Natural killer cell (primary cell): ENCODE measurements at regions not wholly inside any gene's neighbourhood (a gene's known extent, or its start where the extent isn't known, plus 50 kb on each side); places are given as distances from the start of the nearest gene placed in this dataset.

Experiments used
- ATAC-seq, 3 donors: fragments of 150-1000 bp in 2 of 3; fragments of 200-7000 bp in 1 of 3; cut with Tn5 transposase; 1 replicate in 1 of 3; 2 replicates in 2 of 3; pipeline ENCODE4 v1.10.0; 2021; ENCODE audit warnings: mild to moderate bottlenecking in 2 of 3, moderate library complexity in 2 of 3
- DNase-seq, 2 donors: peaks; one replicate each; pipeline versions ENCODE4 v3.0.0 to v3.0.0-alpha.2; 2013 to 2021; ENCODE audit warnings: mixed read lengths in 1 of 2
- H3K27ac ChIP-seq: one replicate; pipeline ENCODE4 v1.5.1; 2013; ENCODE audit warnings: mild to moderate bottlenecking, low read length
- H3K27me3 ChIP-seq: one replicate; pipeline ENCODE4 v1.6.1; 2013; ENCODE audit warnings: low read length; ENCODE audit not compliant: control insufficient read depth, insufficient read depth
- H3K36me3 ChIP-seq: one replicate; pipeline ENCODE4 v1.6.1; 2013; ENCODE audit warnings: low read length; ENCODE audit not compliant: control insufficient read depth, insufficient read depth
- H3K4me1 ChIP-seq: one replicate; pipeline ENCODE4 v1.6.1; 2013; ENCODE audit warnings: low read length; ENCODE audit not compliant: control insufficient read depth, insufficient read depth
- H3K4me3 ChIP-seq: one replicate; pipeline ENCODE4 v1.5.1; 2013; ENCODE audit warnings: low read length
- H3K9me3 ChIP-seq: one replicate; pipeline ENCODE4 v1.6.1; 2013; ENCODE audit warnings: low read length; ENCODE audit not compliant: control insufficient read depth, insufficient read depth
- H3K27ac Mint-ChIP-seq, 2 donors: one replicate each; pipeline ENCODE4 v1.8.0; 2022; ENCODE audit warnings: mild to moderate bottlenecking in 2 of 2, mixed read lengths in 2 of 2, moderate library complexity in 1 of 2
- H3K27me3 Mint-ChIP-seq, 2 donors: one replicate each; pipeline ENCODE4 v1.8.0; 2022; ENCODE audit warnings: low read depth in 2 of 2, mixed read lengths in 2 of 2
- H3K36me3 Mint-ChIP-seq: one replicate; pipeline ENCODE4 v1.8.0; 2022; ENCODE audit warnings: mixed read lengths
- H3K4me1 Mint-ChIP-seq, 2 donors: one replicate each; pipeline ENCODE4 v1.8.0; 2022; ENCODE audit warnings: mixed read lengths in 2 of 2
- H3K4me3 Mint-ChIP-seq: one replicate; pipeline ENCODE4 v1.8.0; 2022; ENCODE audit warnings: mild to moderate bottlenecking, moderate library complexity, mixed read lengths
- H3K9me3 Mint-ChIP-seq, 2 donors: one replicate each; pipeline ENCODE4 v1.8.0; 2022; ENCODE audit warnings: mixed read lengths in 2 of 2
- WGBS: methylation state at CpG from one replicate; pipeline ENCODE4 v1.1.7; 2013; ENCODE audit warnings: missing lambda C conversion rate; ENCODE audit not compliant: insufficient coverage; 5-methylcytosine and 5-hydroxymethylcytosine counted together
- intact Hi-C: fragments of 100-400 bp; cut with micrococcal nuclease; formaldehyde crosslinking; loops from one replicate; pipeline ENCODE4 v1.14.2; 2022
- TF ChIP-seq, protein P1 (sequence below): fragments of 200-600 bp; IDR thresholded peaks from one replicate; pipeline ENCODE4 v1.8.0; 2022; ENCODE audit warnings: antibody characterized with exemption

DNA sequence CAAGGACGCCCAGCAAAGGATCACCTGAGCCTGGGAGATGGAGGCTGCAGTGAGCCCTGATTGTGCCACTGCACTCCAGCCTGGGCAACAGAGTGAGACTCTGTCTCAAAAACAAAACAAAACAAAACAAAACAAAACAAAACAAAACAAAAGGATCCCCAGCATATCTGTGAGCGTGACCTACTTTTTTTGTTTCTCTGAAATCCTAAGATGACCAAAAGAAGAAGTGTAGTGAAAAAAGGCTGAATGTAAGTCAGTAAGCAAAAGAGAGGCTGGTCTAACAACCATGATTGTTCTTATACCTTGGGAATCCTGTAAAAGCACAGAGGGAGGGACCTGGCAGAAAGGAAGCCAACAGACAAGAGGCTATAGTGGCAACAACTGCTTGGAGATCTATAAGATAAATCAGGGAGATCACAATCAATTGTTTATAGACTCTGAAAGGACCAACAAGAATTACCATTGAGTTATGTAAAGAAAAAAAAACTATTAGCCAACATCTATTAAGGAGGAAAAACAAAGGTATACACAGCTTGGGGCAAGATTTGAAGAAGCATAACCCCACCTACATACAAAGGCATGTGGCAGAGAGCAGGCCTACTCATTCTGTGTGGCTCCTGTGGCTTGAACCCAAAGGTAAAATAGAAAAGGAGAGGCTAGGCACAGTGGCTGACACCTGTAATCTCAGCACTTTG, 255.2 kb upstream of the KLF14 start:
- H3K27me3 ChIP-seq, result no peaks in the 10 kb centered on the region
- H3K27me3 Mint-ChIP-seq, result no peaks in the 10 kb centered on the region
- H3K27ac ChIP-seq, result peak overlapping the region; percentile 43
- 67% methylated on average over 2 of the region's 2 CpGs for WGBS
- peaks cover 43% of the 10 kb centered on the region for H3K4me1 ChIP-seq
- peak in 1 of 3 donors; percentile 5 for ATAC-seq
- no peaks in the 10 kb centered on the region for H3K36me3 Mint-ChIP-seq
- DNase-seq, result no peak
- no peaks in the 10 kb centered on the region for H3K9me3 ChIP-seq
- H3K36me3 ChIP-seq, result no peaks in the 10 kb centered on the region
- intact Hi-C loops, result no loop called here
- TF ChIP-seq, protein P1, sequence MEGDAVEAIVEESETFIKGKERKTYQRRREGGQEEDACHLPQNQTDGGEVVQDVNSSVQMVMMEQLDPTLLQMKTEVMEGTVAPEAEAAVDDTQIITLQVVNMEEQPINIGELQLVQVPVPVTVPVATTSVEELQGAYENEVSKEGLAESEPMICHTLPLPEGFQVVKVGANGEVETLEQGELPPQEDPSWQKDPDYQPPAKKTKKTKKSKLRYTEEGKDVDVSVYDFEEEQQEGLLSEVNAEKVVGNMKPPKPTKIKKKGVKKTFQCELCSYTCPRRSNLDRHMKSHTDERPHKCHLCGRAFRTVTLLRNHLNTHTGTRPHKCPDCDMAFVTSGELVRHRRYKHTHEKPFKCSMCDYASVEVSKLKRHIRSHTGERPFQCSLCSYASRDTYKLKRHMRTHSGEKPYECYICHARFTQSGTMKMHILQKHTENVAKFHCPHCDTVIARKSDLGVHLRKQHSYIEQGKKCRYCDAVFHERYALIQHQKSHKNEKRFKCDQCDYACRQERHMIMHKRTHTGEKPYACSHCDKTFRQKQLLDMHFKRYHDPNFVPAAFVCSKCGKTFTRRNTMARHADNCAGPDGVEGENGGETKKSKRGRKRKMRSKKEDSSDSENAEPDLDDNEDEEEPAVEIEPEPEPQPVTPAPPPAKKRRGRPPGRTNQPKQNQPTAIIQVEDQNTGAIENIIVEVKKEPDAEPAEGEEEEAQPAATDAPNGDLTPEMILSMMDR, result no peak
- no peak overlapping the region for H3K4me3 ChIP-seq
- peak overlapping the region; percentile 45 for H3K4me3 Mint-ChIP-seq
- H3K4me1 Mint-ChIP-seq, result peaks cover 71 to 73% of the 10 kb centered on the region in 2 donors
- peak overlapping the region in 1 of 2 donors; percentile 96 for H3K27ac Mint-ChIP-seq
- H3K9me3 Mint-ChIP-seq, result no peaks in the 10 kb centered on the region

- Mint-ChIP-seq H3K36me3 (no peaks in the 10 kb centered on the region), H3K27ac (peak overlapping the region in 1 of 2 donors; percentile 96), H3K9me3 (no peaks in the 10 kb centered on the region), H3K4me3 (peak overlapping the region; percentile 66), H3K27me3 (no peaks in the 10 kb centered on the region), H3K4me1 (peaks cover 73 to 74% of the 10 kb centered on the region in 2 donors)
- Histone ChIP-seq H3K36me3 (no peaks in the 10 kb centered on the region), H3K27ac (peak overlapping the region; percentile 43), H3K27me3 (no peaks in the 10 kb centered on the region), H3K4me1 (peaks cover 46% of the 10 kb centered on the region), H3K4me3 (no peak overlapping the region), H3K9me3 (no peaks in the 10 kb centered on the region)
- WGBS, result 70% methylated on average over 16 of the region's 16 CpGs
- DNase-seq, result peak in 1 of 2 donors; percentile 73
- TF ChIP-seq, protein P1, result no peak
- peak; percentile 49 to 82 (median 61) for ATAC-seq
- intact Hi-C loops, result no loop called here
Measured at GRCh38 chr7:130990178-130990832, 256.3 kb upstream of the KLF14 start.

DNA sequence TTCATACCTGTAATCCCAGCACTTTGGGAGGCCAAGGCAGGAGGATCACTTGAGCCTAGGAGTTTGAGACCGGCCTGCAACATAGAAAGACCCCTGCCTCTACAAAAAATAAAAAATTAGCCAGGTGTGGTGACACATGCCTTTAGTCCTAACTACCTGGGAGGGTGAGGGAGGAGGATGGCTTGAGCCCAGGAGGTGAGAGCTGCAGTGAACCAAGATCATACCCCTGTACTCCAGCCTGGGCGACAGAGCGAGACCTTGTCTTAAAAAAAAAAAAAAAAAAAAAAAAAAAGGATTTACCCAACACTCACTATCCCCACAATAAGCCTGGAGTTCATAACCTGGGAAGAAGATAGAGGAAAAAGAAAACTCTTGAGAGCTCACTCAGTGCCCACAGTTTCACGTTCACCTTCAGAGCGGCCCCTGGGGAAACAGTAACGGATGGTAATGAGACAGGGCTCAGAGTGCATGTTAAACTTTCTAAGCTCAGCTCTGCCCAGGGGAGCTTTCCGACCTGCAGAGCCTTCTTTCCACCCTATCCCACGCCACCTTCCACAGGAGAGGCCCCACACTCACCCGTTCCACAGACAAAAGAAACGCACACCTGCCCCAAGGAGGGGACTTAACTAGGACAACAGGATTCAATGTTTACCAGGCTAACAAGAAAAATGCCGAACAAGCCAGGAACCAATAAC, 259.8 kb upstream of the KLF14 start:
- peaks cover 75% of the 10 kb centered on the region in 2 donors for H3K4me1 Mint-ChIP-seq
- intact Hi-C loops, result no loop called here

More for the DNA sequence above, 259.8 kb upstream of the KLF14 start:
- Histone ChIP-seq H3K36me3 (no peaks in the 10 kb centered on the region), H3K4me3 (no peak overlapping the region), H3K27me3 (no peaks in the 10 kb centered on the region), H3K9me3 (no peaks in the 10 kb centered on the region), H3K4me1 (peaks cover 34% of the 10 kb centered on the region), H3K27ac (no peak overlapping the region)
- Mint-ChIP-seq H3K27ac (peak overlapping the region; percentile 19 to 61), H3K27me3 (no peaks in the 10 kb centered on the region), H3K36me3 (no peaks in the 10 kb centered on the region), H3K9me3 (no peaks in the 10 kb centered on the region), H3K4me3 (no peak overlapping the region)
- 82% methylated on average over 8 of the region's 11 CpGs for WGBS
- TF ChIP-seq, protein P1, result no peak
- DNase-seq (no peak), ATAC-seq (no peak)
